ENCODE measurements at regions not wholly inside any gene's neighbourhood (a gene's known extent, or its start where the extent isn't known, plus 50 kb on each side); places are given as distances from the start of the nearest gene placed in this dataset.

- TF ChIP-seq CTCF (IDR thresholded peaks at IDR 0.05) (no peak), POLR2AphosphoS5 (IDR thresholded peaks at IDR 0.05) (no peak), POLR2A (IDR thresholded peaks at IDR 0.05) (no peak)
These were observed 211.0 kb downstream of the FOXA2 start for GRCh38 chr20:22373164-22373895.
